IMR-90 (cell line): ENCODE measurements at regions not wholly inside any gene's neighbourhood (a gene's known extent, or its start where the extent isn't known, plus 50 kb on each side); places are given as distances from the start of the nearest gene placed in this dataset.

ENCODE experiments used
- ATAC-seq: fragments of 200-7000 bp; cut with Tn5 transposase; 2 replicates; pipeline ENCODE4 v1.9.1; 2020; ENCODE audit warnings: low read depth, mild to moderate bottlenecking, moderate library complexity
- BruUV-seq: library from RNA; stranded (reverse); fragments of 400-500 nt; replicated peaks from 2 replicates; lab custom pipeline; 2021; lab: Mats Ljungman, UMichigan
- CTCF ChIA-PET: fragments of 300-600 bp; formaldehyde crosslinking; extraction: SDS; loops from one replicate; lab custom pipeline; 2021; ENCODE audit warnings: antibody characterized with exemption; lab: Yijun Ruan, JAX
- POLR2A ChIA-PET: fragments of 300-600 bp; sonication (Branson Sonifier 250); formaldehyde crosslinking; loops from one replicate; lab custom pipeline; 2022; ENCODE audit warnings: antibody characterized with exemption; ENCODE audit not compliant: unreplicated experiment; lab: Charles Lee
- DNase-seq: peaks from one replicate; pipeline ENCODE4 v3.0.0; 2013
- H2AFZ ChIP-seq: replicated peaks from 2 replicates; pipeline ENCODE3; 2013; ENCODE audit warnings: low read length, mild to moderate bottlenecking; ENCODE audit not compliant: poor library complexity
- H2AK5ac ChIP-seq: 2 replicates; pipeline ENCODE4 v1.6.1; 2013; ENCODE audit warnings: low read depth, low read length, inconsistent platforms
- H2AK9ac ChIP-seq: replicated peaks from 2 replicates; pipeline ENCODE3; 2013; ENCODE audit warnings: mild to moderate bottlenecking, low read depth, low read length, moderate library complexity; ENCODE audit not compliant: poor library complexity
- H2BK120ac ChIP-seq: 2 replicates; pipeline ENCODE4 v1.6.1; 2013; ENCODE audit warnings: low read depth, low read length, inconsistent platforms
- H2BK15ac ChIP-seq: 3 replicates; pipeline ENCODE4 v1.6.1; 2013; ENCODE audit warnings: low read depth, low read length, inconsistent platforms
- H2BK20ac ChIP-seq: 2 replicates; pipeline ENCODE4 v1.6.1; 2013; ENCODE audit warnings: low read depth, mild to moderate bottlenecking, inconsistent platforms, low read length, moderate library complexity
- H2BK5ac ChIP-seq: 2 replicates; pipeline ENCODE4 v1.6.1; 2013; ENCODE audit warnings: mild to moderate bottlenecking, low read depth, low read length, inconsistent platforms; ENCODE audit not compliant: poor library complexity, severe bottlenecking
- H3K14ac ChIP-seq: replicated peaks from 2 replicates; pipeline ENCODE4 v1.6.1; 2013; ENCODE audit warnings: low read depth, low read length, inconsistent platforms
- H3K18ac ChIP-seq: 2 replicates; pipeline ENCODE4 v1.6.1; 2013; ENCODE audit warnings: low read depth, low read length, control low read depth
- H3K23ac ChIP-seq: 2 replicates; pipeline ENCODE4 v1.6.1; 2013; ENCODE audit warnings: low read depth, low read length, inconsistent platforms
- H3K27ac ChIP-seq: 2 replicates; pipeline ENCODE4 v1.5.1; 2013; ENCODE audit warnings: mild to moderate bottlenecking, control low read depth, low read length; ENCODE audit not compliant: insufficient read depth
- H3K27me3 ChIP-seq: 2 replicates; pipeline ENCODE4 v1.6.1; 2013; ENCODE audit warnings: low read length; ENCODE audit not compliant: control insufficient read depth, insufficient read depth
- H3K36me3 ChIP-seq: 2 replicates; pipeline ENCODE4 v1.6.1; 2013; ENCODE audit warnings: low read length, mixed read lengths; ENCODE audit not compliant: control insufficient read depth, insufficient read depth
- H3K4ac ChIP-seq: 2 replicates; pipeline ENCODE4 v1.6.1; 2013; ENCODE audit warnings: low read depth, low read length, inconsistent platforms
- H3K4me1 ChIP-seq: 2 replicates; pipeline ENCODE4 v1.6.1; 2013; ENCODE audit warnings: low read length, mixed read lengths; ENCODE audit not compliant: control insufficient read depth, insufficient read depth
- H3K4me2 ChIP-seq: 2 replicates; pipeline ENCODE4 v1.6.1; 2013; ENCODE audit warnings: low read depth, mild to moderate bottlenecking, control low read depth, low read length, moderate library complexity
- H3K4me3 ChIP-seq: 2 replicates; pipeline ENCODE4 v1.5.1; 2013; ENCODE audit warnings: low read depth, mild to moderate bottlenecking, control low read depth, low read length, moderate library complexity; ENCODE audit not compliant: insufficient read depth
- H3K56ac ChIP-seq: 2 replicates; pipeline ENCODE4 v1.6.1; 2013; ENCODE audit warnings: low read length, inconsistent platforms; ENCODE audit not compliant: insufficient read depth; ENCODE audit errors: extremely low read depth
- H3K79me1 ChIP-seq, 2 experiments: 2 replicates each; pipeline ENCODE4 v1.6.1; 2013; ENCODE audit warnings: low read length in 2 of 2, inconsistent platforms in 1 of 2, low read depth in 1 of 2
- H3K9ac ChIP-seq: 2 replicates; pipeline ENCODE4 v1.6.1; 2013; ENCODE audit warnings: low read depth, low read length, control low read depth
- H3K9me1 ChIP-seq: 2 replicates; pipeline ENCODE4 v1.6.1; 2013; ENCODE audit warnings: low read length, inconsistent platforms; ENCODE audit not compliant: insufficient read depth
- H3K9me3 ChIP-seq: 2 replicates; pipeline ENCODE4 v1.6.1; 2013; ENCODE audit warnings: low read length; ENCODE audit not compliant: control insufficient read depth, insufficient read depth
- H4K20me1 ChIP-seq: 2 replicates; pipeline ENCODE4 v1.6.1; 2013; ENCODE audit warnings: low read length, inconsistent platforms; ENCODE audit not compliant: insufficient read depth
- H4K5ac ChIP-seq: 2 replicates; pipeline ENCODE4 v1.6.1; 2013; ENCODE audit warnings: mild to moderate bottlenecking, low read depth, low read length, control low read depth
- H4K8ac ChIP-seq, 2 experiments: 2 replicates each; pipeline ENCODE4 v1.6.1; 2013; ENCODE audit warnings: low read depth in 2 of 2, low read length in 2 of 2, control low read depth in 1 of 2, inconsistent platforms in 1 of 2
- H4K91ac ChIP-seq: 2 replicates; pipeline ENCODE4 v1.6.1; 2013; ENCODE audit warnings: low read depth, low read length, inconsistent platforms; ENCODE audit not compliant: insufficient read depth
- CHD1 ChIP-seq: IDR thresholded peaks from 2 replicates; pipeline ENCODE4 v1.6.1; 2012; ENCODE audit warnings: low read depth, low read length, improper control_type of control experiment
- FOS ChIP-seq: fragments of 150-350 bp; IDR thresholded peaks from 2 replicates; pipeline ENCODE4 v1.6.1; 2016; ENCODE audit warnings: low read depth, low read length
- MAFK ChIP-seq: IDR thresholded peaks from 2 replicates; pipeline ENCODE4 v1.6.1; 2012; ENCODE audit warnings: low read depth, low read length, improper control_type of control experiment
- MXI1 ChIP-seq: IDR thresholded peaks from 2 replicates; pipeline ENCODE4 v1.6.1; 2012; ENCODE audit warnings: low read depth, mild to moderate bottlenecking, low read length, moderate library complexity, borderline replicate concordance
- RAD21 ChIP-seq: IDR thresholded peaks from 2 replicates; pipeline ENCODE4 v1.6.1; 2012; ENCODE audit warnings: low read length, improper control_type of control experiment
- RCOR1 ChIP-seq: IDR thresholded peaks from 2 replicates; pipeline ENCODE4 v1.6.1; 2012; ENCODE audit warnings: mild to moderate bottlenecking, low read length, improper control_type of control experiment; ENCODE audit not compliant: insufficient replicate concordance
- RFX5 ChIP-seq: IDR thresholded peaks from 2 replicates; pipeline ENCODE4 v1.8.0; 2012; ENCODE audit warnings: low read depth, mild to moderate bottlenecking, low read length, moderate library complexity
- WGBS, 2 experiments: methylation state at CpG; one replicate each; pipeline versions ENCODE4 v1.1.5 to v1.1.7; 2013; ENCODE audit warnings: missing lambda C conversion rate in 2 of 2; ENCODE audit not compliant: insufficient read length in 1 of 2; ENCODE audit errors: extremely low coverage in 2 of 2; 5-methylcytosine and 5-hydroxymethylcytosine counted together
- dilution Hi-C: fragments of 300-500 bp; cut with HindIII; formaldehyde crosslinking; loops from one replicate; pipeline ENCODE4 v1.14.3; 2018; ENCODE audit warnings: low sequenced_read_pairs; ENCODE audit not compliant: unreplicated experiment
- in situ Hi-C: fragments of 300-500 bp; cut with MboI; formaldehyde crosslinking; loops from 3 replicates; pipeline ENCODE4 v1.14.3; 2019; ENCODE audit warnings: low sequenced_read_pairs, inconsistent platforms, mixed read lengths
- intact Hi-C: fragments of 100-400 bp; cut with micrococcal nuclease; formaldehyde crosslinking; loops from 2 replicates; pipeline ENCODE4 v1.10.0; 2022

GRCh38 chr4:31069151-31069550 is 349.0 kb downstream of the PCDH7 start:
- Histone ChIP-seq H2BK15ac (no peak overlapping the region), H2BK5ac (no peak overlapping the region), H4K8ac (no peak overlapping the region), H3K4ac (no peak overlapping the region), H2BK20ac (no peak overlapping the region), H3K27ac (no peak overlapping the region), H3K23ac (no peak overlapping the region), H2AK5ac (no peak overlapping the region), H3K56ac (no peak overlapping the region), H3K9me1 (no peaks in the 10 kb centered on the region), H3K18ac (no peak overlapping the region), H2AFZ (no peak overlapping the region), H4K5ac (no peak overlapping the region), H2BK120ac (no peak overlapping the region), H3K9ac (no peak overlapping the region), H3K9me3 (no peaks in the 10 kb centered on the region), H3K4me3 (no peak overlapping the region), H3K4me2 (no peak overlapping the region), H4K20me1 (no peaks in the 10 kb centered on the region), H2AK9ac (no peak overlapping the region), H3K27me3 (no peaks in the 10 kb centered on the region), H3K4me1 (no peaks in the 10 kb centered on the region), H3K79me1 (no peaks in the 10 kb centered on the region), H3K14ac (no peak overlapping the region), H4K91ac (no peak overlapping the region), H3K36me3 (no peaks in the 10 kb centered on the region)
- ChIA-PET POLR2A (no interaction called here), CTCF (no interaction called here)
- BruUV-seq, result no TSS peak
- no CpG with 5 or more reads among the region's 1 CpG for WGBS, 2 experiments
- dilution Hi-C loops (no loop called here), intact Hi-C loops (no loop called here), in situ Hi-C loops (no loop called here)
- no peak for TF ChIP-seq RAD21
- no peak for TF ChIP-seq RCOR1
- TF ChIP-seq MXI1, result no peak
- TF ChIP-seq CHD1, result no peak
- TF ChIP-seq MAFK, result no peak
- TF ChIP-seq FOS, result no peak
- TF ChIP-seq RFX5, result no peak
- DNase-seq, result no peak
- no peak for ATAC-seq
